HG03025 (cell line): ENCODE measurements at regions not wholly inside any gene's neighbourhood (a gene's known extent, or its start where the extent isn't known, plus 50 kb on each side); places are given as distances from the start of the nearest gene placed in this dataset.

Experiments
- ATAC-seq: cut with Tn5 transposase; IDR thresholded peaks from one replicate; pipeline ENCODE4 v1.9.1; 2021; ENCODE audit warnings: mild to moderate bottlenecking, moderate library complexity; ENCODE audit not compliant: unreplicated experiment, low FRiP score

DNA sequence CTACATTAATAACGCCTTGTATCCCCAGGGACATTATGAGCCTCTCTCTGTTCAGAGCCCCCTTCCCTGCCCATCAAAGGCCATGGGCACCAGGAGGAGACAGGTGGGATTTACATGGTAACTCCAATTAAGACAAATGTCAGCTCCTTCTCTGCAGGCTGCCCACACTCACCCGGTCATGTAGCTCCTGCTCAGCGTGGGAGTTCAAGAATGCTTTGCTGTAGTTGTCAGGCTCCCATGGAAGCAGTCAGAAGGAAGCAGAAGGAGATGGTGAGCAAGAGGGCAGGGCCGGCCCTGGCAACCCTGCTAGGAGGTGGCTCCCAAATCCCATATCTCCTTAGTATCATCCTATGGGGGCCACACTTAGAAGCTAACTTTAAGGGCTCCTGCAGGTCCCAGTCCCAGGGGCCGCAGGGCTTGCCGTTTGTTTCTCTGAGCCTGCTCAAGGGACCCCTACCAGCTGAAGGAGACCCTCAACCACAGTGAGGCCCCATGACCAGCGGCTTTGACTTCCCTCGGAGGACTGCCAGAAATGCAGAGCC is 218.4 kb upstream of the TLE3 start:
- no peak for ATAC-seq

DNA sequence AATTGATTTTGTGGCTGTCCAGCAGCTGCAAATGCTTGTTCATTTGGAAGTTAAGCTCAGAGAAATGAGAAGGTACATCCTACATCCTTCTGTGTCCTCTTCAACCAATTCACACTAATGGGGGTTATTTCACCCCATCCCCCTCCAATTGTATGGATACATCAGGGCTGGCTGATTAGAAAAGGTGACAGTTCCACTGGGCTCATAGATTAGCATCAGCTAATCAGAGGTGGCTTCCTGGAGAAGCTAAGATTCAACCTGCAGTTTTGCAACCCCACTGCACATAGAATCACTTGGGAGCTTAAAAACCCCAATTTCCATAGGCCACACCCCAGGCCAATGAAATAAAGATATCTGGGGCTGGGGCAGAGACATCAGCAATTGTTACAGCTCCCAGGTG is 217.7 kb upstream of the TLE3 start:
- ATAC-seq, result no peak

DNA sequence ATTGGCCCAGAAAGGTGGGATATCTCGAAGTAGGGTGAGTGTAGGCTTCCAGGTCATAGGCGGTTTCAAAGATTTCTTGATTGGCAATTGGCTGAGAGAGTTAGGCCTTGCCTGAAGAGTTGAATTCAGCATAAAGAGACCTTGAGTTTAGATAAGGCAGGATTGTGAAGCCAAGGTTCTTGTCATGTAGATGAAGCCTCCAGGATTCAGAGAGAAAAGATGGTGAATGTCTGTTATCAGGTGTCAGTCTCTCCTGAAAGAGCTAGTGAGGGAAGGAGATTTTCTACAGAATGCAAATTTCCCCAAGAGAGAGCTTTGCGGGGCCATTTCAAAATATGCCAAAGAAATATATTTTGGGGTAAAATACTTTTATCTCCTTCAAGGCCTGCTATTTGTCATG is 217.0 kb upstream of the TLE3 start:
- no peak for ATAC-seq

DNA sequence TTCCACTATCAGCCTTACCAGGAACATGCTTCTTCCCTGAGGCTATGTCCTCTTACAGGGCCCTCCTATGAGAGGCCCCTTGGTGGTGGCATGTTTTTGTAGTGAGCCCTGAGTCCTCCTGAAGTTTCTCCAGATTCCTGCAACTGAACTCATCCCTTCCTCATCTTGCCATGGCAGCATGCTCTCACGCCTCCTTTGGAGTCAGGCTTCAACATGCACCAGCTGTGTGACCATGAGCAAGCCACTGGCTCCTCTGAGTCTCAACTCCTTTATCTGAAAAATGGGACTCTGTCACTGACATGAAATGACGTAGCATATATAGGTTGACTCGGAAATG is 216.3 kb upstream of the TLE3 start:
- ATAC-seq, result no peak

DNA sequence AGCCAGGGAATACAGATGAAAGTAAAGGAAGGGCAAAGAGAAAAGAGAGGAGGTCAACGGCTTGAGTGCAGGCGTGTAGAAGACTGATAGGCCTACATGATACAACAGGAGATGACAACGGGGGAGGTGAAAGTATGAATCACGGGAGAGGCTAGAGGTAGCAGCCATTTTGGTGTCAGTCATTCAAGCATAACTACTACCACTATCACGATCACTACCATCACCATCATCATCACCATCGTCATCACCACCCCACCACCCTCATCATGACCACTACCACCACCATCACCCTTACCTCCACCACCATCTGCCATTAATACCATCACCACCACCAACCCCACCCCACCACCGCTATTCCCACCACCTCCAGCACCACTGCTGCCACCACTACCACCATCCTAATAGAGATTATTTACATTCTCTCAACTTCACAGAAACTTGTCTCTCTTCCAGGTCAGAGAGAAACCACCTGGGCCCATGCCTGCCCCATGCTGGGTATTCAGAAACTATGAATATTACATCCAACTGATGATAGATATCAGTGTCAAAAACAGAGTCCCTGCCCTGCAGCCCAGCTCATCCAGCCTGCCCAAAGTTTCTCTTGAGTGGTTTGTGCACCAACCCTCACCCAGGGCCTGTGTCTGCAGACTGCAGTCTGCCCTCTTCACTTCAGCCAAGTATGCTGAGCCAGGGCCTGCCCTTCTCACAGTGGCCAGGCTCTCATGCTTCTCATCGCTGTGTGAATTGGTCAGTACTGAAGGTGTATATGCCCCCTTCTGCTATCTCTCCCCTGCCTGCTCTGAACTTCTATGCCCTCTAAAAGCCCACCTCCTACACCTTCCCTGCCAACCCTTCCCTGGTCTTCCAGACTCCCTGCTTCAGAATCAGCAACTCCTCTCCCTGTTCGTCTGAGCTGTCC is 215.6 kb upstream of the TLE3 start:
- ATAC-seq, result no peak

DNA sequence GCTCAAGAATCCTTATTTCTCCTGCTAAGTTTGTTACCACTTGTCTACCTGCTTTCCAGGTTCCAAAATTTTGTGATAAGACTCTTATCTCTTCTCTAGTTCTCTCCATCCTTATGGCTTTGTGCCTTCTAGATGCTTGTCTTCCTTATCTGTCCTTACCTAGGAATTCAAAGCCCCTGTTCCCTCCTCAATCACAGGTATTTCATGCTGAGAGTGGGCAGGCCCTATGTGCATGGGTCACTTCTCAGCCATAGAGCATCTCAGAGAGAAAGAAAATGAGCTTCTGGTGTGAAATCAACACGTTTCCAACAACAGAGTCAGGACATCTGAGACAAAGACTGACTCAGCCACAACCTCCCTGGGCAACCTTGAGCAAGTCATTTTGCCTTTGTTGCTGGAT is 214.1 kb upstream of the TLE3 start:
- ATAC-seq, result no peak

DNA sequence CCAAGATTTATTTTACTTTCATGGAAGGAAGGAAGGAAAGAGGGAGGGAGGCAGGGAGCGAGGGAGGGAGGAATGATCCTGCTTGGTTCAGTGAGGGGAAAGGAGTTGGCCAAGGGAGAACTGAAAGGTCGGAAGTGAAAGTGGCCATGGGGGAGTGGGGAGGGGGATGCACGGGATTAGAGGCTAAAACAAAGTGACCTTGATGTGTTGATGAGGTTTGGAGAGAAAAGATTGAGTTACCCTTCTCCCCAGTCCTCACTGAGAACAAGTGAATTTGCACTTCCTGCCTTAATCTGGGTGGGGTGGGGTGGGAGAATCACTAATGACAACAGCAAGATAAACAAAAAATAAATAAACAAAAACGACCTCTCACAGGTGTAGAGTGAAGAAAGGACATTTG is 212.0 kb upstream of the TLE3 start:
- no peak for ATAC-seq

DNA sequence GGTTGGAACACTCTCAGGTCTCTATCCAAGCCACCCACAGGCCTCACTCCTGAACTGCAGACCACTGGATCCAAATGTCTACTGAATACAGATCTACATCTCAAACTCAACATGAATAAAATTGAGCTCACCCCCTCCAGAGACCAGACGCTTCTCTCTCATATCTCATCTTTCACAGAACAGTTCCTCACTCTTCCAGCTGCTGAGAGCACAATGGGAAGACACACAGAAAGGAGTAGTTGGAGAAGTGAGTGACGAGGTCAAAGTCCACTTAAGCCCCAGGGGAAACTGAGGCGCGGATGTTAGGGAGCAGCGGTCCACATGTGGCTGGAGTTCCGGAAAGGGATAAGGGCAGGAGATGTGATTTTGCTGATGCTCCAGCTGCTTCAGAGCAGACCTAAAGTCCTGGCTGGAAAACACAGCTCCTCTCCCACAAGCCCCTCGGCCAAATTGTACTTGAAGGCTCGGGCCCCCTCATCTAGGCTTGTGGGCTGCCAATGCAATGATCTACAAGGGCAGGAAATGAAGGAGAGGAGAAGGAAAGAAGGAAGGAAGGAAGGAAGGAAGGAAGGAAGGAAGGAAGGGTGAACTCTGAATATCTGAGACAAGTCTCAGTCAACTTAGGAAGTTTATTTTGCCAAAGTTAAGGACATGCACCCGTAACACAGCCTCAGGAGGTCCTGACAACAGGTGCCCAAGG is 211.2 kb upstream of the TLE3 start:
- no peak for ATAC-seq

DNA sequence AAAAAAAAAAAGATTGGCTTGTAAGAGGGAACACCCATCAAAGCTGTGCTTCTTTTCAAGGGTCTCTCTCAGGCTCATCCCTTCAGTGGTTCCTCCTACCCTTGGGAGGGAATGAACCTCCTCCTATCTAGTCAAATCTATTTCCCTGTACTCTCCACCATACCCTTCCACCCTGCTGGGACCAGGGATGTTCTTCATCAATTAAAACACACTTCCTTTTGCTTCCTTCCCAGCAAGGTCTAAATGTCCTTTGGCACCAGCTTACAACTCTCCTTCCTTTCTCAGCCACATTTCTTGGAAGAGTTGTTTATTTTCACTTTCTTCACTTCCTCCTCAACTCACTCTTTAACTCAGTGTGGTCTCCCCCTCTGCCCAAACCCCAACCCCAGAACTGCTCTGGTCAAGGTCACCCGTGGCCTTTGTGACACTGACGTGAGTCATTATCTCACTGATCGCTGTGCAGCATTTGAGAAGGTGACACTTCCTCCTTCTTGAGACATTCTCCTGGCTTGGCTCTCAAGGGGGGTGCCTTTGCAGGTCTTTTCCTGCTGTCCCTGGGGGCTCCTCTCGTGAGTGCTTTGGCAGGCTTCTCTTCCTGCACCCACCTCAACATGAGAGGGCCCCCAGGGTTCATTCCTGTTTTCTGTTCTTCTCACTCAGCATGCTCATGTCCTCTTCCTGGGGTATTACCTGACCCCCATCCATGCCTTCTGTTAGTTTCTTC is 210.5 kb upstream of the TLE3 start:
- ATAC-seq, result no peak

DNA sequence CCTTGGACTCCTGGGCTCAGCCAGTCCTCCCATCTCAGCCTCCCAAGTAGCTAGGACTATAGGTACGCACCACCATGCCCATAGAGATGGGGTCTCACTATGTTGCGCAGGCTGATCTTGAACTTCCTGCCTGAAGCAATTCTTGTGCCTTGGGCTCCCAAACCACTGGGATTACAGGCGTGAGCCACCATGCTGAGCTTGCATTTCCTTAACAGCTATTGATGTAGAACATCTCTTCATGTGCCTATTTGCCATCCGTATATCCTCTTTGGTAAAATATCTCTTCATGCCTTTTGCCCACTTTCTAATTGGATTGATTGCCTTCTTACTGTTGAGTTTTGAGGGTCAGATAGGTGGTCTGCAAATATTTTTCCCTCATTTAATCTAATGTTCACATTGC is 208.9 kb upstream of the TLE3 start:
- no peak for ATAC-seq

DNA sequence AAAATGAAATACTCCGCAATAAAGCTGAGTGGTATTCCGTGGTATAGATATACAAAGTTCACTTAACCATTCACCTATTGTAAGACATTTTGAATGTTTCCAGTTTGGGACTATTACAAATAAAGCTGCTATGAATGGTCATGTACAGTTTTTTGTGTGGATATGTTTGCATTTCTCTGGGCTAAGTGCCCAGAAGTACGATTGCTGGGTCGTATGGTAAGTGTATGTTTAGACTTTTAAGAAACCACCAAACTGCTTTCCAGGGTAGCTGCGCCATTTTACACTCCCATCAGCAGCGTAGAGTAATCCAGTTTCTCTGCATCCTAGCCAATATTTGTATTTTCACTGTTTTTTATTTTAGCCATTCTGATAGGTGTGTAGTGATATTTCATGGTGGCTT is 208.4 kb upstream of the TLE3 start:
- no peak for ATAC-seq

DNA sequence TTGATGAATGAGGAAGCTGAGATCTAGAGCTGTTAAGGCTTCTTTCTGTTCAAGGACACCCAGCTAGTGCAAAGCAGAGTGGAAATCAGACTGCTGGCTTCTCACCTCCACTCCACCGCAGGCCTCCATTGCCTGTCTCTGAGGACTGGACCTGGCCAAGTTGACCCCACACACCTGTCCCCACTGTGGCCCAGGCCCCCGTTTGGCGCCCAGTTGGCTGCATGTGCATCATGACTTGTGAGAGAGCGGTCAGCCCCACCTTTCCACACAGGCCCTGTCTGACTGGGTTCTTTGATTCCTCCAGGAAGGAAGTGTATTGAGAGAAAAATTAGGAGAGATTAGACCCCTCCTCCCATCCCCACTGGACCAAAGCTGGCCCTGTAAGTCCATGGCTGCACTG is 206.3 kb upstream of the TLE3 start:
- ATAC-seq, result no peak

DNA sequence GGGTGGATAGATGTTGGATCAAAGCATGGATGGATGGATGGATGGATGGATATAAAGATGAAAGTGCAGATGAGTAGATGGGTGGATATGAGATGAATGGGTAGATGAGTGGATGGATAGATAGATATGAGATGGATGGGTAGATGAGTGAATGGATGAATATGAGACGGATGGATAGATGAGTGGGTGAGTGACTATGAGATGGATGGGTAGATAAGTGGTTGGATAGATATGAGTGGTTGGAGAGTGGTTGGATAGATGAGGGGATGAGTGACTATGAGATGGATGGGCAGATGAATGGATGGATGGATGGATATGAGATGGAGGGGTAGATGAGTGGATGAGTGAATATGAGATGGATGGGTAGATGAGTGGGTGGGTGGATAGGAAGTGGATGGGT is 204.6 kb upstream of the TLE3 start:
- ATAC-seq, result no peak

DNA sequence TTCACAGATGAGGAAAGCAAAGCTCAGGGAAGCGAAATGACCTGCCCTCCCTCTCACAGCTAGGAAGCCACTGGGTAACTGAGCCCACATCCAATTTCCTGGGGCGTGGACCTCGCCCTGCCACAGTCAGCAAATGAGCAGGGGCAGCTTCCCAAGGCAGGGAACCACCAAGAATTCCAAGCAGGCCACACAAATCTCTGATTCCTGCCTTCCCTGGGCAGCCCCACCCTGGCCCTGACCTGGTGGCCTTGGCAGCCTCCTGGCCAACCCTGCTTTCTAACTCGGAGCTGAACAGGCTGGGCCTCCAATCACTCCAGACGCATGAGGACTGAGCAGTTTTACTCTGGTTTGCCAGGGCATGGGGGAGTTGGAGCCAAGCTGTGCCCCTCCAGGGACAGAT is 203.7 kb upstream of the TLE3 start:
- ATAC-seq, result no peak

DNA sequence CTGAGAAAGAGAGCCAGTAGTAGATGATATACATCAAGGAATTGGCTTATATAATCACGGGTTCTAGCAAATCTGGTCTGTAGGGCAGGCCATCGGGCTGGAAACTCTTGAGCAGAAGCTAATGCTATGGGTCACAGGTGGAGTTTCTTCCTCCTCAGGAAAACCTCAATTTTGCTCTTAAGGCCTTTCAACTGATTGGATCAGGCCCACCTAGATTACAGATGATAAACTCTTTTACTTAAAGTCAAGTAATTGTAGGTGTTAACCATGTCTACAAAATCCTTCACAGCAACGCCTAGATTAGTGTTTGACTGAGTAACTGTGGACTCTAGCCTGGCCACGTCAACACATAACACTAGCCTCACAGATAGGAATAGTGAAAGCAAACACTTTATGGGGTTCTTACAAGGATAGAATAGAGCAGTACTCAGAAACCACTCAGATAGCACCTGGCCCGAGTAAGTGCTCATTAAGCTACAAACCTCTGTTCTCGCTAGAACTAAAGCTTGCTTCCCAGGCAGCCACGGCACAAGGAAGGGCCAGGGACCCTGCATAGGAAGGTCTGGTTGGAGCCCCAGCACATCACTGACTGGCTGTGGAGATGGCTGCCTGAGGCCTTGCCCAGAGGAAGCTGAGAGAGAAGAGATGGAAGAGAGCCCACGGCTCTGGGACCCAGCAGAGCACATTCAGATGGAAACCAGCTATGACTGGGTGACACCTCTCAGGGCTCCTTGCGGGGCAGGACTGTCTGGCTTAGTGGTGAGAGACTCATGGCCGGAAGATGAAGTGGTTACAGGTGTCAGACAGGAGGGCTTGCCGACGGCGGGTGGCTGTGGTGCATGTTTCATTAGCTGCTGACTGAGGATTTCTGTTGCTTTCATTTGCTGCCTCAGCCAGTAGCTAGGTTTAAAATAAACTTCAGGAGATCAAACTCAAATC is 202.5 kb upstream of the TLE3 start:
- peak; percentile 91 for ATAC-seq

DNA sequence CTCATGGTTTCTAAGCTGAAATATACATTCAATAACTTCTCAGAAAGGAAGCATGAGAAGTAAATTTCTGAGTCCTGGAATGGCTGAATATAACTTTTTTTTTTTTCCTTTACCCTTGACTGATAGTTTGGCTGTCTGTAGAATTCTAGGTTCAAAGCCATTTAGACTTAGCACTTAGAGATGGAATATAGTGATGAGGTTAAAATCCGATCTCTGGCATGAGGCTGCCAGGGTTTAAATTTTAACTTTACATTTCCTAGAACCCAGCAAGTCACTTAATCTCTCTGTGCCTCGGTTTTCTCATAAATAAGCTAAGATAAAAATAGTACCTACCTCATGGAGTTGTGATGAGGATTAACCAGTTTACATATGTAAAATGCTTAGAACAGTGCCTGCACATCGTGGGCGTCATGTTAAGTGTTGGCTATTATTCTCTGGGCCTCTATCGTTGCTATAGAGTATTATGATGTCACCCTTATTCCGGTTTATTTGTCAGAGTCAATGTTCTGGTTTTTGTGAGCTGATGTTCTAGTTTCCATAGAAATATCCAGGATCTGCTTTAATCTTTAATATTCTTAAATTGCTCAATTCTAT is 199.8 kb upstream of the TLE3 start:
- ATAC-seq, result no peak

DNA sequence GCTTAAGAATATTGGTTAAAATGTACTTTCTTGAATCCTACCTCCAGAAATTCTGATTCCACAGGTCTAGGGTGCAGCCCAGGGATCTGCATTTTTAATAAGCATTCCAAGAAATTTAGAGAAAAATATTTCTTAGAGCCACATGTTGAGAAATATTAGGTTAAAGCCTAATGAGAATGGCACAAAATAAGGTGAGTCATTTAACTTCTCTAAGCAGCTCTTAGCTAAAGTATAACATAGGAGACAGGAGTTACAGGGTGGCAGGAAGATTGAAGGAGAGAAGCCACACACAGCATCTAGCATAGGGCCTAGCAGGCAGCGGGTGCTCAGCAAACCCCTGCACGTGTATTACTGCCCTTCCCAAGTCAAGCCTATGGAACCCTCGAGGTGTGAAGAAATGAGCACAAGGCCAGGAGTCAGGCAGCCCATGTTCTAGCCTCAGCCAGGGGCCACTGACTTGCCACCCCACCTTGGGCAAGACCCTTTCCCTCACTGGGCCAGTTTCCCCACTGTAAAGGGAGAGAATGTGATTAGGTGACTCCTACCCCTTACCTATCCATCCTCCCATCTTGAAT is 197.1 kb upstream of the TLE3 start:
- no peak for ATAC-seq

DNA sequence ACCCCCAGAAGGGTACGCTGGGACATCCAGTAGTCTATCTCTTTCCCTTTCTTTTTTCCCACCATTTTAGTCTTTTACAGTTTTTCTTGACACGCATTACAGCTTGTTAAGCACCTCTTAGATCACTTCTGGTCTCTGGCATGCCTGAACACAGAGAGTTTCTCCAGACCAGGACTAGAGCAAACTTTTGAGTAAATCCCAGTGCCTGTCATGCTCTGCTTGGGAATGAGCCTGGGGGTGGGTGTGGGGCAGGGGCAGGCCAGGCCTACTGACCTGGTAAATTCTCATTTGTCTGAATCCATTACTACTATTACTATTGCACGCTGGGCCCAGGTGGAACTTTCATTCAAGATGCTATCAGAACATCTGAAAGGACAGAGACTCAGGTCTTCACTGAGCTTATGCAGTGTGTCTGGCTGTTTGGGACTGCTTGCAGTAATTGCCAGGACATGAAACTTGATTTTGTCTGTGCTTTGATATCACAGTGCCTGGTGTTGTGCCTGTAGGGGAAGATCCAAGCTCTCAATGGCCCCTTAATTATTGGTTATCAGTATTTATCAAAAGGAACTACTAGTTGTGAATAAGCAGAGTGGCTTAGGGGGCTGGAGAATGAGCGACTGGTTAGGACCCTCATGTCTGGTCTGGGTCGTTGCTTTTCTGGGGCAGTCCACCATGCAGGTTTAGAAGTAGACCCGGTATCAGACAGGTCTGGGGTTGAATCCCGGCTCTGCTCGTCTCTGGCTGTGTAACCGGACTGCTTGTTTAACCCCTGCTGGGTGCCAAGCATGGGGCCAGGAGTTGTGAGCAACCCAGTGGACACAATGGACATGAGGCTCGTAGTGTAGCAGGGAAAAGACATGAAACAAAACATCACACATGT is 196.1 kb upstream of the TLE3 start:
- no peak for ATAC-seq
